NCI-H2196 (cell line): ENCODE measurements at regions not wholly inside any gene's neighbourhood (a gene's known extent, or its start where the extent isn't known, plus 50 kb on each side); places are given as distances from the start of the nearest gene placed in this dataset.
"Not testable (repeated sequence)": the region's sequence is repeated elsewhere in the genome, so short reads cannot be mapped to it uniquely, and the experiment has no call there.

Source experiments
- DNase-seq: peaks from one replicate; lab custom pipeline; 2025; ENCODE audit not compliant: unreplicated experiment; lab: John Stamatoyannopoulos, UW

DNA sequence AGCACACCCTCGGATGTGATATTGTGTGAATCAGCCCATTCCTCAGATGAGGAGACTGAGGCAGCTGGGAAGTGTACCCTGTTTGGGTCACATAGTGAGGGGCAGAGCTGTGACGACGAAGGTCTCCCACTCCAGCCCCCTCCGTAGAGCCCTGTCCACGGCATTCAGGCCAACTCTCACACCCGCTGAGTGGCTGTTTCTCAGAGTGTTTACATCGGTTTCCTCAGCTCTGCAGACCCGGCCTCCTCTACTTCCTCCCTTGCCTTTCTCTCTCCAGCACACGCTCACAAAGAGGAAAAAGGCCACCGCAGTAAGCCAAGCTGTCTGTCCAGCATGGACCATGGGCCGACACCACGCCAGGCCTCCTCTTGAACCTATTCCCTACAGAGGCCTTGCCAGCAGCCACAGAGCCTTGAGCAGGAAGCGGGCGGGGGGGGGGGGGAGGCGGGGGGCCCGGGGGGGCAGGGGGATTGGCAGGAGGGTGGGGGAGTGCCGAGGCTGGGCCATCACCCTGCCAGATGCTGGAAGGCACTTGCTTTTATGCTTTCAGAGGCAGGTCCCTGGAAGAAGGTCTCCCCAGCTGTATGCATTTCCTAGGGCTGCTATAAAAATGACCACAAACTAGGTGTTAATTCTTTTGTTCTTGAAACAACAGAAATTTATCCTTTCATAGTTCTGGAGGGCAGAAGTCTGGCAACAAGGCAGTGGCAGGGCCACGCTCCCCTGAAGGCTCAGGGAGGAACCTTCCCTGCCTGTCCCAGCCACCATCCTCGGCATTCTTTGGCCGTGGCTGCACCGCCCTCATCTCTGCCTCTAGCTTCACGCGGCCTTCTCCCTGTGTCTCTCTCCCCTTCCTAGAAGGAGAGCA lies 178.4 kb downstream of the PSMG1 start:
- peak; percentile 60 for DNase-seq

DNA sequence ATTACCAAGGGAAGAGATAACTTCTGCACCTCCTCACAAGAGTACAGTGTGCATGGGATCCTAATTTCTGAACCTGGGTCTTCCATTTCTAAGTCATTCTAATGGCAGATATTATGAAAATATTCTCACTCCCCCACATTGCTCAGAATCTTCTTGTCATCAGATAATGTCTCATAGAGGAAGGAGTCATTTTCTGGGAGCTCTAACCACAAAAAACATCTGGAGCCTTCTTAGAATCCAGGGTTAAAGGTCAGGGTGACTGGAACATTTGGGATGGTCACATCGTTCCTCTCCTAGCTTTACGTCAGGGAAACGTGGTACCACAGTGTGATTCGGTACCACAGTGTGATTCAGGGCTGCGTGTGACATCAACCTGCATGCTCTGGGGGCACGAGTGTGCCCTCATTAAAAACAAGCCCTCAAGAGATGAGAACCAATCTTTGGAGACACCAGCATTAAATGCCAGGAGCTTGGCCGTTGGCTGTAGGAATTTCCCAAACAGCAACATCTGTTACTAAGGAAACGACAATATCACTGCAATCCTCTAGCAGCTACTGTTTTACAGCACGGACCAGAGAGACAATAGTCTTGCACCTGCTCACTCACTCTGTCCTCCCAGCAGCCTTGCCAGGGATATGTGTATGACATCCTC lies 179.1 kb downstream of the PSMG1 start:
- peak; percentile 65 for DNase-seq

- DNase-seq: no peak
These were observed 181.9 kb downstream of the PSMG1 start for GRCh38 chr21:39001341-39001740.

DNA sequence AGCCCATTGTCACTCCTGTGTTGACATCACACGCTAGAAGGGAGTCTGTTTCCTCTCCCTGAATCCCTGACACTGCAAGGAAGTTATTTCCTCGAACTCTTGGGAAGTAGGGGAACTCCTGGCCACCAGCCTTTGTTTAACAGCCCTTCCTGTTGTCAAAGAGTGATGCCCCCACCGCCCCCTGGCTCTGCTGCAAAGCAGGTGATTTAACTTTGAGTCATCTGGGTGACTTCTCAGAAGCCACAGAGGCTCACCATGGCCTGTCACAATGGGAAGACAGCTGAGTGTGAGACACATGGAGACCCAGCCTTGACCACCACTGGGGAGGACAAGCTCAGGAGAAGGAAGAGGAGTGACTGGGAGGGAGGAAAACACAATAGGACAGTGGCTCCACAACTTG lies 182.8 kb downstream of the PSMG1 start:
- DNase-seq: no peak

DNA sequence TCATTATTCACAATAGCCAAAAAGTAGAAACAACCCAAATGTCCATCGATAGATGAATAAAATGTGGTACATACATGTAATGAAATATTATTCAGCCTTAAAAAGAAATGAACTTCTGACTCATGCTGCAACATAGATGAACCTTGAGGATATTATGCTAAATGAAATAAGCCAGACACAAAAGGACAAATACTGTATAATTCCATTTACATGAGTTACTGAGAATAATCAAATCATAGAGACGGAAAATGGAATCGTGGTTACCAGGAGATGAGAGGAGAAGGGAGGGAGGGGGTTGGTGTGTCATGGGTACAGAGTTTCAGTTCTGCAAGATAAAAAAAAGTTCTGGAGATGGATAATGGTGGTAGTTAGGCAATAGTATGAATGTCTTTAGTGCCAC lies 184.1 kb downstream of the PSMG1 start:
- no peak for DNase-seq

DNA sequence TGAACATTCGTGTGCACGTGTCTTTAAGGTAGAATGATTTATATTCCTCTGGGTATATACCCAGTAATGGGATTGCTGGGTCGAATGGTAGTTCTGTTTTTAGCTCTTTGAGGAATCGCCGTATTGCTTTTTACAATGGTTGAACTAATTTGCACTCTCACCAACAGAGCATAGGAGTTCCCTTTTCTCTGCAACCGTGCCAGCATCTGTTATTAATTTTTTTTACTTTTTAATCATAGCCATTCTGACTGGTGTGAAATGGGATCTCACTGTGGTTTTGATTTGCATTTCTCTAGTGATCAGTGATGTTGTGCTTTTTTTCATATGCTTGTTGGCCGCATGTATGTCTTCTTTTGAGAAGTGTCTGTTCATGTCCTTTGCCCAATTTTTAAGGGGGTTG lies 185.0 kb downstream of the PSMG1 start:
- DNase-seq: not testable (repeated sequence)

DNA sequence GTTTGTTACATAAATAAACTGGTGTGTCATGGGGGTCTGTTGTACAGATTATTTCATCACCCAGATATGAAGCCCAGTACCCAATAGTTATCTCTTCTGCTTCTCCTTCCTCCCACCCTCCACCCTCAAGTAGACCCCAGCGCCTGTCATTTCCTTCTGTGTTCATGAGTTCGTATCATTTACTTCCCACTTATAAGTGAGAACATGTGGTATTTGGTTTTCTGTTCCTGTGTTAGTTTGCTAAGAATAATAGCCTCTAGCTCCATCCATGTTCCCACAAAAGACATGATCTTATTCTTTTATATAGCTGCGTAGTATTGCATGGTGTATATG lies 185.4 kb downstream of the PSMG1 start:
- DNase-seq: not testable (repeated sequence)

- no peak for DNase-seq
These were observed 186.0 kb downstream of the PSMG1 start for GRCh38 chr21:38997051-38997842.

DNA sequence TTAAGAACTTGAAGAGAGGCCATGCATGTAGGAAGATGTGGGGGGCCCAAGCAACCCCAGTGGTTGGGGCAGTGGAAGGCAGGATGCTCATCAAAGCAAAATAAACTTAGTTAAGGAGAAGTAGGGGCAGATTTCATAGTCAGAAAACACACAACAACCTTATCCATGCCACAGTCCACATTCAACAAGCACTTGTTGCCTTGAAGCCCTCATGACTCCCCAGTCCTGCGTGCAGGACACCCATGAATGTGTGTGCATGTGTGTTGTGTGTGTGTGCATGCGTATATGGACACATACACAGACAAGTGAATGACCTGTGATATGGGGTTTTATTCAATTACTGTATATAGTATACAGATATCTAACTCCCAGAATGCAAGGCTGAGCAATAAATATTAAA lies 186.9 kb downstream of the PSMG1 start:
- no peak for DNase-seq

- peak; percentile 31 for DNase-seq
These were observed 187.5 kb downstream of the PSMG1 start for GRCh38 chr21:38995731-38996130.

DNA sequence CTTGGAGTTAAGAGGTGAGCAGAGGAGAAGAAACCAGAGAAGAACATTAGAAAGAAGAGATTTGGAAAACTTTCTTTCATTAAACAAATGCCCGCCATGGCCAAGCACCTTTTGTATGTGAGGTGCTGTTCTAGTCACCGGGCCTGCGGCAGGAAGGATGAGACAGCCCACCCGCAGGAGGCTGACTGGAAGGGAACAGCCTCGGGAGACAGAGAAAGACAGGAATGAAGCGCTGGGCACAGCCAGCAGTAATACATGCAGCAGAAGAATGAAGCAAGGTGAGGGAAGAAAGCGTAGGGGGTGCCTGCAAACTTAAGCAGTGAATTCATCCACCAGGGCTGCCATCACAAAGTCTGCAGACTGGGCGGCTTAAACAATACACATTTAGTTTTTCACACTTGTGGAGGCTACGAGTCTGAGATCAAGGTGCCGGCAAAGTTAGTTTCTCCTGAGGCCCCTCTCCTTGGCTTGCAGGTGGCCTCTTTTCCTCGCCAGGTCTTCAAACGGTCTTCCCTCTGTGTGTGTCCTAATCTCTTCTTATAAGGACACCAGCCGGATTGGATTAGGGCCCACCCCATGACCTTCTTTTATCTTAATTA lies 188.1 kb downstream of the PSMG1 start:
- no peak for DNase-seq

GRCh38 chr21:38994042-38994441 lies 188.3 kb downstream of the ETS2 start:
- DNase-seq: no peak

DNA sequence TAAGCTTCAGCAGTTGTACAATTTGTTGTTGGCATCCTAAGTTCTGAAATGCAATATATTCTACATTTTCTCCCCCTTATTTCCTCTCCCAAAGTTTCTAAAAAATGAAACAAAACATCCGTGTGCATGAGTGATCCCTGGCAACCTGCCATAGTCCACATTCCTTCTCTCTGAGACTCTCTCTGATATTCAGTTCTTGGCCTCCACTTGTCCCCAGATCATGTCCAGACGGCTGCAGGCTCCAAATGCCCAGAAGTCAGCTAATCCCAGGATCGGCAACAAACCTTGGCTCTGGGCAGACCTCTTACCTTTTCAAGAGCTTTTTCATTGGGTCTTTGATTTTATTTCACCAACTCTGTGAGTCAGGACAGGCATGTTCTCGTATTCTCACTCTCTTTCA lies 187.8 kb downstream of the ETS2 start:
- DNase-seq: peak; percentile 45

- DNase-seq: no peak
These were observed 187.0 kb downstream of the ETS2 start for GRCh38 chr21:38992737-38993136.

DNA sequence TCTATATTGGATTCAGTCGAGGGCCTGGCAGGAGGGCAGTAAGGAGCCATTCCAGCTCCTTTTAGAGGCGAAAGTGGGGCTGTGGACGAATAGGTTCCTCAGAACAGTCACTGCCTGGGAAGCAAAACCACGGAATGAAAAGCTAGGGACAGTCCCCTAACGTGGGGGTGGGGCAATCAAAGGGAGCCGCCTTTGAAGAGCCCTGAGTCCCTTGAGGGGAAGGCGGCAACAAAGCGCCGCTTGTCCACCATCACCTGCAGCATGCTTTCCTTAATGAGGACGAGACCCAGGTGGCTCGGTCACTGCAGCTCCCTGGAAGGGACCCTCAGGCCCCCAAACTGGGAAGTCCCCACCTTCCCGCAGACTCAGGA lies 184.7 kb downstream of the ETS2 start:
- DNase-seq: no peak

- peak; percentile 42 for DNase-seq
These were observed 184.2 kb downstream of the ETS2 start for GRCh38 chr21:38989745-38990423.

- DNase-seq: no peak
These were observed 183.6 kb downstream of the ETS2 start for GRCh38 chr21:38989379-38989744.

- DNase-seq: no peak
These were observed 183.0 kb downstream of the ETS2 start for GRCh38 chr21:38988509-38989378.

GRCh38 chr21:38987633-38988508 lies 182.1 kb downstream of the ETS2 start:
- DNase-seq: no peak
